T-helper 2 cell treated with Interferon-gamma antibody and Interleukin-4, amounts not matched to agents 100 ng/mL and 5 ng/mL, for 36 hours (primary cell): ENCODE measurements at regions not wholly inside any gene's neighbourhood (a gene's known extent, or its start where the extent isn't known, plus 50 kb on each side); places are given as distances from the start of the nearest gene placed in this dataset.
"Not testable (repeated sequence)": the region's sequence is repeated elsewhere in the genome, so short reads cannot be mapped to it uniquely, and the experiment has no call there.

Experiments used
- intact Hi-C: fragments of 100-400 bp; cut with micrococcal nuclease; formaldehyde crosslinking; loops from one replicate; pipeline ENCODE4 v1.15.1; 2023

- intact Hi-C loops, result no loop called here
Measured at GRCh38 chrX:34576864-34577263, 80.2 kb downstream of the TMEM47 start.

GRCh38 chrX:34565981-34566380 is 91.1 kb downstream of the TMEM47 start:
- intact Hi-C loops, result no loop called here

GRCh38 chrX:34563804-34564203 is 93.3 kb downstream of the TMEM47 start:
- intact Hi-C loops, result no loop called here

- intact Hi-C loops, result no loop called here
Measured at GRCh38 chrX:34563061-34563460, 94.0 kb downstream of the TMEM47 start.

GRCh38 chrX:34562006-34562405 is 95.1 kb downstream of the TMEM47 start:
- intact Hi-C loops, result no loop called here

GRCh38 chrX:34560180-34560579 is 96.9 kb downstream of the TMEM47 start:
- intact Hi-C loops, result no loop called here

GRCh38 chrX:34559325-34559724 is 97.8 kb downstream of the TMEM47 start:
- intact Hi-C loops, result no loop called here

- intact Hi-C loops, result no loop called here
Measured at GRCh38 chrX:34557733-34558132, 99.4 kb downstream of the TMEM47 start.

GRCh38 chrX:34555481-34555880 is 101.6 kb downstream of the TMEM47 start:
- intact Hi-C loops, result no loop called here

GRCh38 chrX:34546366-34546765 is 110.7 kb downstream of the TMEM47 start:
- intact Hi-C loops, result no loop called here

GRCh38 chrX:34528081-34528480 is 129.0 kb downstream of the TMEM47 start:
- intact Hi-C loops, result no loop called here

GRCh38 chrX:34521563-34521962 is 135.5 kb downstream of the TMEM47 start:
- intact Hi-C loops, result no loop called here

GRCh38 chrX:34509394-34509793 is 147.7 kb downstream of the TMEM47 start:
- intact Hi-C loops, result no loop called here

GRCh38 chrX:34503119-34503518 is 154.0 kb downstream of the TMEM47 start:
- intact Hi-C loops, result no loop called here

- intact Hi-C loops, result no loop called here
Measured at GRCh38 chrX:34493086-34493485, 164.0 kb downstream of the TMEM47 start.

- intact Hi-C loops, result no loop called here
Measured at GRCh38 chrX:34491126-34491525, 166.0 kb downstream of the TMEM47 start.

GRCh38 chrX:34487364-34487763 is 169.7 kb downstream of the TMEM47 start:
- intact Hi-C loops, result no loop called here

- intact Hi-C loops, result no loop called here
Measured at GRCh38 chrX:34483980-34484379, 173.1 kb downstream of the TMEM47 start.

GRCh38 chrX:34470507-34470906 is 186.6 kb downstream of the TMEM47 start:
- intact Hi-C loops, result no loop called here

GRCh38 chrX:34467437-34467836 is 189.6 kb downstream of the TMEM47 start:
- intact Hi-C loops, result no loop called here

GRCh38 chrX:34463220-34463619 is 193.9 kb downstream of the TMEM47 start:
- intact Hi-C loops, result not testable (repeated sequence)

GRCh38 chrX:34457850-34458249 is 199.2 kb downstream of the TMEM47 start:
- intact Hi-C loops, result not testable (repeated sequence)

GRCh38 chrX:34437586-34437985 is 219.5 kb downstream of the TMEM47 start:
- intact Hi-C loops, result no loop called here

GRCh38 chrX:34426334-34426733 is 230.8 kb downstream of the TMEM47 start:
- intact Hi-C loops, result no loop called here
